UCSD-AML1 (cell line): ENCODE measurements at regions not wholly inside any gene's neighbourhood (a gene's known extent, or its start where the extent isn't known, plus 50 kb on each side); places are given as distances from the start of the nearest gene placed in this dataset.
"Not testable (repeated sequence)": the region's sequence is repeated elsewhere in the genome, so short reads cannot be mapped to it uniquely, and the experiment has no call there.

ENCODE experiments used
- DNase-seq: peaks from one replicate; lab custom pipeline; 2025; ENCODE audit not compliant: unreplicated experiment; lab: John Stamatoyannopoulos, UW

GRCh38 chr18:8987241-8987640, 115.3 kb upstream of the NDUFV2 start:
- no peak for DNase-seq

DNA sequence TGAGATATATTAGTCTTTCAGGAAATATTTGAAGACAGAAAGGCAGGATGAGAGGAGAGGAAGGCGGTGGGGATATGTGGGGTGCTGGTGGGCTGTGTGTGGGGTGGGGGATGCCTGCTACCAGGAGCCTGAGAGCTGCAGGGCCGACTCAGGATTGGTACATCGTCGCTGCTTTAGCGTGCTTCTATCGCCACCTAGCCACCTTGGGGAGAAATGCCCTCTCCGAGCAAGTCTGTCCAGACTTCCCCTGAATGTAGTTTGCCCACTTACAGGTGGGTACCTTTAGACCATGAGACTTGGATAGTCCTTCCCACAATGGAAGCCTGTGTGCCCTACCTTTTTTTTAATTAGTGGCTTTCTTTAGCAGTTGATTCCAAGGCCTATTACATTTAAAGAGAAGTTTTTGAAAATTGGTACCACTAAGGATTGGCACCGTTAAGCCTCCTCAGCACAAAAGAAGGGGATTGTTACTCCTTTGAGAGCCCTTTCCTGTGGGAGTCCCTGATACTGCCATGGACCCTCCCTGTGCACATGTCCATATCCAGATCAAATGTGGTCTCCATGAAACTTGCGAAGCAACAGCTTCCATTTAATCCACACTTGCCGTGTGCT, 114.1 kb upstream of the NDUFV2 start:
- DNase-seq: peak; percentile 39

- DNase-seq: no peak
Measured at GRCh38 chr18:8989017-8989416, 113.5 kb upstream of the NDUFV2 start.

DNA sequence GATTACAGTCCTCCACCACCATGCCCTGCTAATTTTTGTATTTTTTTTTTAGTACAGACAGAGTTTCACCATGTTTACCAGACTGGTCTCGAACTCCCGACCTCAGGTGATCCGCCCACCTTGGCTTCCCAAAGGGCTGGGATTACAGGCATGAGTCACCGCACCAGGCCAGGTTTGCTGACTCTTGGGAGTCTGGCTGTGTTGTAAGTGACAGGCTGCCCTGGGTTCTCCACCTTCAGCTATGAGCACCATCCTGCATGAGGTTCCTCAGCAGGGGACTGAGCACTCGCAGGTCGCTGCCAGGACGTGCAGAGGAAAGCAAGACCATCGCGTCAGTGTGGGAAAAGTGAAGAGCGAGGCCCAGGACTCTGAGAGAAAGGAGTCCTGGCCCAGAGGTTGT, 112.6 kb upstream of the NDUFV2 start:
- no peak for DNase-seq

GRCh38 chr18:8990276-8991031, 112.0 kb upstream of the NDUFV2 start:
- no peak for DNase-seq

- DNase-seq: no peak
Measured at GRCh38 chr18:8991155-8991554, 111.3 kb upstream of the NDUFV2 start.

- DNase-seq: not testable (repeated sequence)
Measured at GRCh38 chr18:8992500-8992899, 110.0 kb upstream of the NDUFV2 start.

GRCh38 chr18:8994603-8995002, 107.9 kb upstream of the NDUFV2 start:
- DNase-seq: no peak

- no peak for DNase-seq
Measured at GRCh38 chr18:8995096-8995495, 107.4 kb upstream of the NDUFV2 start.

- DNase-seq: no peak
Measured at GRCh38 chr18:8996771-8997432, 105.6 kb upstream of the NDUFV2 start.

DNA sequence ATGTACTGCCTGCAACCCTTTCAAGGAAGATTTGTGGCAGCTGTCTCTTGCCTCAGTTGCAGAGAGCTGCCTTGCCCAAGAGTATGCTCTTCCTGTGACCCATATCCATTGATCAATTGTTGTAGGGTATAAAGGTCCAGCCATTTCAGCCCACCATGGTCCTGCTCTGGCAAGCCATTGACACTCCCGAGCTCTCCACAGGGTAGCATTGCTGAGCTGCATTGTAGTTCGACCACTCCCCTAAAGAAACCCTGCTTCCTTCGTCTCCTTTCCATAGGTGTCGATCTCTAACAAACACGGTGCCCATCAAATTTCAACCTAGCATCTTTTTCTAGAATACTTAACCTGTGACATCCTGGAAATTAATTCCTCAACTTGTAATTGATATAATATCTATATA, 104.9 kb upstream of the NDUFV2 start:
- no peak for DNase-seq

DNA sequence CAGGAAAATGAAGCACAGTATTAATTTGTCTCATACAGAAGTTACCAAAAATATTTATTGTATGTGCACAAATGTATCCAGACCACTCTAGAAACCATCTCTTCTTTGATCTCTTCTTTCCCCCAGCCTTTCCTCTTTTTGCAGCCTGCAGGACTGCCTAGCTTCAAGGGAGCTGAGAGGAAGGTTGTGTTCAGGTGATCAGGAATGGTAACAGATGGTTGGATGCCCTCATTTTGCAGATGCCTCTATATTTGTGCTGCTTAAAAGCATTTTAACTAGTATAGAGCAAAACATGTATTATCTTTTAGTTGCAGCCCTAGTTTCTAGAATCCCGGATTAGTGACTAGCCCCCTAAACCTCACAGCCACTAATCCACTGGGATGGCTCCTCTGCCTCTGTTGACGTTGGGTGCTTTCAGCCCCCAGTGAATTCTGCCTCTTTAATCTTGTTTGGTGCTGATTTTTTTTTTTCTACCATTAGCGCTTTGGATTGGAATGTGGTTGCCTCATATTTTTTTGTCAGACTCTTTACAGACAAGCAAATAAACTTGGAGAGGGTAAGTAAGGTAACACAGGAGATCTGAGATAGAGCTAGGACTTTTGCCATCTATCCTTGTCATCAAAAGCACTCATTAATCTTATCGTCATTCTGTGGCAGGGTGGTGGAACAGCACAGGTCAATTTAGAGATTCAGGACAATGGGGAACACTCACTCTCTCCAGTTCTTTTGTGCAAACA, 103.8 kb upstream of the NDUFV2 start:
- no peak for DNase-seq

- no peak for DNase-seq
Measured at GRCh38 chr18:8999872-9000271, 102.6 kb upstream of the NDUFV2 start.

GRCh38 chr18:9000733-9001132, 101.8 kb upstream of the NDUFV2 start:
- DNase-seq: no peak

GRCh38 chr18:9001209-9001608, 101.3 kb upstream of the NDUFV2 start:
- DNase-seq: no peak

- no peak for DNase-seq
Measured at GRCh38 chr18:9003406-9004100, 98.9 kb upstream of the NDUFV2 start.

DNA sequence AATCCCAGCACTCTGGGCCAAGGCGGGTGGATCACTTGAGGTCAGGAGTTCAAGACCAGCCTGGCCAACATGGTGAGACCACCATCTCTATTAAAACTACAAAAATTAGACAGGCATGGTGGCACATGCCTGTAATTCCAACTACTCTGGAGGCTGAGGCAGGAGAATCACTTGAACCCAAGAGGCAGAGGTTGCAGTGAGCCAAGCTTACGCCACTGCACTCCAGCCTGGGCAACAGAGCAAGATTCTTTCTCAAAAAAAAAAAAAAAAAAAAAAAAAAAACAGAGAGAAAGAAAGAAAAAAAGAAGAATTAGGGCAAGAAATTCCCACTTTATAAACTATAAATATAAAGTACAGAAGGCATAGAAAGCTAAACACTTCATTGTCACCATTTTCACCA, 98.2 kb upstream of the NDUFV2 start:
- DNase-seq: not testable (repeated sequence)

GRCh38 chr18:9007700-9008099, 94.8 kb upstream of the NDUFV2 start:
- not testable (repeated sequence) for DNase-seq

DNA sequence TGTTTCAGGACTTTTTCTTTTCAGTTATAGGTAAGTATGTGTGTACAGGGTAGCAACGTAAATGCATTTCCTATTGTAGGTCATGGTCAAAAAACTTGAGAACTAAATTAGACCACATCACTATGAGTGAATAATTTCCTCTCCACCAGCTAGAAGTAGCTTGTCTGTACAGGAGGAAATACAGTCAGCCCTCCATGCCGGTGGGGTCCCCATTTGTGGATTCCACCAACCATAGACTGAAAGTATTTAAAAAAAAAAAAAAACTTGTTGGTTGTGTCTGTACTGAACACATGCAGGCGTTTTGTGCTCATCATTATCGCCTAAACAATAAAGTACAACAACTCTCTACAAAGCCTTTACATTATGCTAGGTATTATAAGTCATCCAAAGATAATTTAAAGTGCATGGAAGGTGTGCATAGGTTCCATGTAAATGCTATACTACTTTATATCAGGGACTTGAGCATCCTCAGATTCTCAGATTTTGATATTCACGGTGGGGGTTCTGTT, 94.2 kb upstream of the NDUFV2 start:
- DNase-seq: no peak

DNA sequence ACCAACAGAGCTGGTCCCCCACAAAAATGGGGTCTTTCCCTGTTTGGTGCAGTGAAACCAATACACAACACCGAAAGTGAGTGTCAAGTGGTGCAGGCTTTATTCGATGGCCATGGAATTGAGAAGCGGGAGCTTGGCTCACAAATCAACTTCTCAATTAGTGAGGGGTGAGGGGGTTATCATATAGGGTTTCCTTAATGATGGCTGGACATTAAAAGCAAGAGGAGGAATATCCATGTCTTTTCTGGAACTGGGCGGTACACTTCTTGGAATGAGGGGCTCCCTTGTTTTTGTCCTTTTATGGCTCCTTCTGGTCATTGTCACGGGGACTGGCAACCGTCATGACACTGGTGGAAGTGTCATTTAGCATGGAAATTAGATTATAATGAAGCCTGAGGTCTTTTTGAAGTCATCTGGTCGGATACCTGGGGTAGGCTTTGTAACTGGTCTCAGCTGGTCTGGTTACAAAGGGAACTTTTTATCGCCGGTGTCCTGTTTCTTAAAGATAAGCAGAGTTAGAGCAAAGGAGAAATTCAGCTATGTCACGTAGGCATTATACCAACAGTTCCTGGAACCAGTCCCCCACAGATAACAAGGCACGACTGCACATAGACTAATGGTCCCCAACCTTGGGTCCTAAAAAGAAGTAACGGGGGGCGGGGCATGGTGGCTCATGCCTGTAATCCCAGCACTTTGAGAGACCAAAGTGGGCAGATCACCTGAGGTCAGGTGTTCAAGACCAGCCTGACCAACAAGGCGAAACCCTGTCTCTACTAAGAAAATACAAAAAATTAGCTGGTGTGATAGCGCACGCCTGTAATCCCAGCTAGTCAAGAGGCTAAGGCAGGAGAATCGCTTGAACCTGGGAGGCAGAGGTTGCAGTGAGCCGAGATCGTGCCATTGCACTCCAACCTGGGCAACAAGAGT, 93.5 kb upstream of the NDUFV2 start:
- DNase-seq: no peak
